ENCODE measurements at regions not wholly inside any gene's neighbourhood (a gene's known extent, or its start where the extent isn't known, plus 50 kb on each side); places are given as distances from the start of the nearest gene placed in this dataset.
A peak's percentile ranks its signal among the peaks of the same experiment; 100 is the strongest.
"Not testable (repeated sequence)": the region's sequence is repeated elsewhere in the genome, so short reads cannot be mapped to it uniquely, and the experiment has no call there.

DNA sequence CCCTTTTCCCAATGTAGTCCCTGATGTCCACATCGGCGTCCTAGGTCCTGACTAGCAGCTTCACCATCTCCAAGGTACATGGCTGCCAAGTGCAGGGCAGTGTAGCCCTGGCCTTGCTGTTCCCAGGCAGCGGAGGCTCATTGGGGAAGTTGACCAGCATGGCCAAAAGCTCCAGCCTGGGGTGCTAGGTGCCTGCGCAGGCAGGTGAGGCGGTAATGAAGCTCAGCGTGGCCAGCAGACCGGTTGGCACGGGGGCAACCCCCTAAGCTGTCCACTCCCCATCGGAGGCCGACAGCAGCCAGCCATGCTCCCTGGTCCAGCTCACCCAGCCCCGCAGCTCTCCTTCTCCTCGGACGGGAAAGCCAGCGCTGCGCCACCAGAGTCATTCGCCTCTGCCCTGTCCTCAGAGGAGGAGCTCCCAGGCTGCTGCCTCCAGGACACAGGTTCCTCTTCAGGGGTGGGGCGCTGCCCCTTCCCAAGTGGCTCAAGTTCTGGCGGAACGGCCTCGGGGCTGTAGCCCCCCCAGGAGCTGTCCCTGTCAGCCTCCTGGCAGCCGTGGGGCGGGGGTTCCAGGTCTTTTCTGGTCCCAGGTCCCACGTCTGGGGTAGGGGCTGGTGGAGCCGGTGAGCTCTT lies 1218.2 kb downstream of the FOXD4L5 start:
- Histone ChIP-seq H3K9me3 (no peaks in the 10 kb centered on the region), H3K36me3 (no peaks in the 10 kb centered on the region)
- TF ChIP-seq POLR2A (IDR thresholded peaks at IDR 0.05): no peak
- TF ChIP-seq, protein P1, sequence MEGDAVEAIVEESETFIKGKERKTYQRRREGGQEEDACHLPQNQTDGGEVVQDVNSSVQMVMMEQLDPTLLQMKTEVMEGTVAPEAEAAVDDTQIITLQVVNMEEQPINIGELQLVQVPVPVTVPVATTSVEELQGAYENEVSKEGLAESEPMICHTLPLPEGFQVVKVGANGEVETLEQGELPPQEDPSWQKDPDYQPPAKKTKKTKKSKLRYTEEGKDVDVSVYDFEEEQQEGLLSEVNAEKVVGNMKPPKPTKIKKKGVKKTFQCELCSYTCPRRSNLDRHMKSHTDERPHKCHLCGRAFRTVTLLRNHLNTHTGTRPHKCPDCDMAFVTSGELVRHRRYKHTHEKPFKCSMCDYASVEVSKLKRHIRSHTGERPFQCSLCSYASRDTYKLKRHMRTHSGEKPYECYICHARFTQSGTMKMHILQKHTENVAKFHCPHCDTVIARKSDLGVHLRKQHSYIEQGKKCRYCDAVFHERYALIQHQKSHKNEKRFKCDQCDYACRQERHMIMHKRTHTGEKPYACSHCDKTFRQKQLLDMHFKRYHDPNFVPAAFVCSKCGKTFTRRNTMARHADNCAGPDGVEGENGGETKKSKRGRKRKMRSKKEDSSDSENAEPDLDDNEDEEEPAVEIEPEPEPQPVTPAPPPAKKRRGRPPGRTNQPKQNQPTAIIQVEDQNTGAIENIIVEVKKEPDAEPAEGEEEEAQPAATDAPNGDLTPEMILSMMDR (IDR thresholded peaks at IDR 0.05): no peak

DNA sequence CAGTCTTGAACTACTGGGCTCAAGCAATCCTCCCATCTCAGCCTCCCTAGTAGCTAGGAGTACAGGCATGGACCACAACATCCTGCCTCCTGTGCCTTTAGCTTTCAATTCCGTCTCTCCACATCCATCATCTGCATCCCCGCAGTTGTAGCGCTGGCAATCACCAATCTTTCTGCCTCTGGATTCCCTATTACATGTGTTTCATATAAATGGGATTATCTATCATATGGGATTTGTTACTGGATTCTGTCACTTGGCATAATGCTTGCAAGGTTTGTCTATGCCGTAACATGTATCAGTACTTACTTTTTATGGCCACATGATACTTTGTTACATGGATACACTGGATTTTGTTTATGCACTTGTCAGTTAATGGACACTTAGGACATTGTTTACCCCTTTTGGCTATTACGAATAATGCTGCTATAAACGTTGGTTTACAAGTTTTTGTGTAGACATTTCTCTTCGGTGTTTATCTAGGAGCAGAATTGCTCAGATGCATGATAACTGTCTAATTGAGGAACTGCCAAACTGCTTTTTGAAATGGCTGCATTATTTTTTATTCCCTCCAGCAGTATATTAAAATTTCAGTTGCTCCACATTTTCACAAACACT lies 1223.9 kb downstream of the FOXD4L5 start:
- Histone ChIP-seq H3K27ac (no peak overlapping the region), H3K36me3 (no peaks in the 10 kb centered on the region), H3K4me3 (no peak overlapping the region), H3K9me3 (no peaks in the 10 kb centered on the region), H3K4me1 (no peaks in the 10 kb centered on the region), H3K27me3 (no peaks in the 10 kb centered on the region)
- no peak for TF ChIP-seq POLR2A (IDR thresholded peaks at IDR 0.05)
- TF ChIP-seq, protein P1 (IDR thresholded peaks at IDR 0.05): no peak
- no peak for DNase-seq

More for the DNA sequence above, 1218.2 kb downstream of the FOXD4L5 start:
- H3K4me3 ChIP-seq: no peak overlapping the region
- H3K27me3 ChIP-seq: no peaks in the 10 kb centered on the region
- no peak for DNase-seq
- H3K27ac ChIP-seq: no peak overlapping the region
- H3K4me1 ChIP-seq: no peaks in the 10 kb centered on the region

DNA sequence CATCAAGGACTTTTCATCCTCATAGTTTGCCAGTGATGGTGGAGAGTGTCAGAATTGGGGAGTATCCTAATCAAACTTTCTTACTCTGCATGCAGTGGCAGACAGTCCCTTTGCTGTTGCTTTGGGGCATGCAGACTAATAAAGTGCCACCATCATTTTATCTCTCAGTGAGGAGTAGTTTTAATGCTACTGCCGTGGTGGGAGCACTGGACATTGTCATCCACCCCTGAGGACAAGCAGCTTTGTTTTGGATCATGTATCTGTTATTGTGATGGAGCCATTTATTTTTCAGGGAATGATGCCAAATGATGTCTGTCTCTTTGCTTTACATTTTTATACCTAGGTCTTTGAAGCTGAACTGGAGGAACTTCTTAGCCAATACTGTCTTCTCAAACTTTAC lies 1226.9 kb downstream of the FOXD4L5 start:
- H3K27me3 ChIP-seq, H3K4me3 ChIP-seq, H3K4me1 ChIP-seq, H3K9me3 ChIP-seq, DNase-seq, H3K27ac ChIP-seq, H3K36me3 ChIP-seq: not testable (repeated sequence)

DNA sequence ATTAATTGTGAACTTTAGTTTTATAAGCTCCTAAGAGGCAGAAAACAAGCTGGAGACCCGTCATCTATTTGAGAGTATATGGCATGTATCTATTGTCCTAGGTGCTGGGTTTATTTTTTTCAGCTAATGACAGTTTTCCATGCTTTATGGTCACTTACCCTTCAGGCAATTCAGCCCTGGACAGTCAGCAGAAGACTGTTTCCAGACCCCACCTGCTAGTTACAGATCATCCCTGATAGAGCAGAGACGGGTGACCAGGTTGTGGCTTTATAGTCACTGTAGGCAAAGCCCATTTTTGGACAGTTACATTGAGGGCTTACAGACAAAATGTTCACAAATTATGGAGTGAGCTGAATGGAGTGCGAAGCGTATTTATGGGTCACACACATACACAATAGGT lies 1227.5 kb downstream of the FOXD4L5 start:
- H3K27me3 ChIP-seq: no peaks in the 10 kb centered on the region
- H3K36me3 ChIP-seq: no peaks in the 10 kb centered on the region
- H3K4me3 ChIP-seq: no peak overlapping the region
- H3K4me1 ChIP-seq: no peaks in the 10 kb centered on the region
- H3K9me3 ChIP-seq: no peaks in the 10 kb centered on the region
- no peak for DNase-seq
- no peak for TF ChIP-seq POLR2A (IDR thresholded peaks at IDR 0.05)
- TF ChIP-seq, protein P1 (IDR thresholded peaks at IDR 0.05): no peak
- no peak overlapping the region for H3K27ac ChIP-seq

DNA sequence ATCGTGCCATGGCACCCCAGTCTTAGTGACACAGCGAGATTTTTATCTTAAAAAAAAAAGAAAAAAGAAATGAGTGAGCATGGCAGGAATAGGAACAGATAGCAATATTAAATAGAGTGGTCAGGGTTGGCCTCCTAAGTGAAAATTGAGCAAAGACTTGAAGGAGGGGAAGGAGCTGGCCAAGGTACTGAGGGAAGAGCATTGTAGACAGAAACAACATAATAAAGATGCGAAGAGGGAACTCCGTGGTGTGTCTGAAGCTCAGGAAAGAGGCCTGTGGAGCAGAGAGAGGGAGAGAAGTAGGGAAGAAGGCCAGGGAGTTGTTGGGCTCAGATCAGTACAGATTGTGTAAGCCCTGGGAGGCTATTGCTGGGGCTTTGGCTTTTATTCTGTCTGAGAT lies 1256.1 kb downstream of the FOXD4L5 start:
- not testable (repeated sequence) for H3K36me3 ChIP-seq, H3K27me3 ChIP-seq, H3K9me3 ChIP-seq, H3K27ac ChIP-seq, H3K4me3 ChIP-seq, DNase-seq, H3K4me1 ChIP-seq

DNA sequence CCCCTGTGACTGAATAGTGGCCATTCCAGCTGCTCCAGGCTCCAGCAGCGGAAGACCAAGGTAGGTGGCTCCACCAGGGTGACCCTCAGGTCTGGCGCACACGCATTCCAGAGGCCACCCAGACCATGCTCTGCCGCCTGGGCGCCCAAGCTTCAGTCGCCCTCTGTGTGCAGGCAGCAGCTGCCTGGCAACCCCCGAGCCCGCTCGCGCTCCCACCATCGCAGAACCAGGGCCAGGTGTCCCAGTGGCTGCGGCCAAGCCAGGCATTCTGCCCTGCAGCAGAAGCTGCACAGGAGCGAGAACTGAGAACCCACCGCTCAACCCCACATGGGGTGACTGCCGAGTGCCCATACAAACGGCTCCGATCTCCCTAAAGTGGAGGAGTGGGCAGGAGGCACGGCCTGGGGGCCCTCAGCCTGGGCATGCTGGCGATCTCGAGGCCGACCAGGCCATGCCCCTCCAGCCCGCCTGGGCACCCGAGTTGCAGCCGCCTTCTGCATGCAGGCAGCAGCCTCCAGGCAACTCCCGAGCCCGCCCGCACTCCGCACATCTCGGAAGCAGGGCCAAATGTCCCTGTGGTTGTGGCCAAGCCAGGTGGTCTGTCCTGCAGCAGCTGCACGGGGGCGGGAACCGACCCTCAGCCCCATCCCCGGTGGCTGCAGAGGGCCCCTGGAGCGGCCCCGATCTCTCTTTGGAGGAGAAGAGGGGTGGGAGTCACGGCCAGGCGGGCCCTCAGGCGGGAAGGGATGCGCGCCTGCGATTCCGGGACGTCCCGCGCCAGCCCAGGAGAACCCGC lies 1264.1 kb downstream of the FOXD4L5 start:
- H3K4me1 ChIP-seq, H3K9me3 ChIP-seq, H3K36me3 ChIP-seq, H3K4me3 ChIP-seq, DNase-seq, H3K27me3 ChIP-seq, H3K27ac ChIP-seq: not testable (repeated sequence)

DNA sequence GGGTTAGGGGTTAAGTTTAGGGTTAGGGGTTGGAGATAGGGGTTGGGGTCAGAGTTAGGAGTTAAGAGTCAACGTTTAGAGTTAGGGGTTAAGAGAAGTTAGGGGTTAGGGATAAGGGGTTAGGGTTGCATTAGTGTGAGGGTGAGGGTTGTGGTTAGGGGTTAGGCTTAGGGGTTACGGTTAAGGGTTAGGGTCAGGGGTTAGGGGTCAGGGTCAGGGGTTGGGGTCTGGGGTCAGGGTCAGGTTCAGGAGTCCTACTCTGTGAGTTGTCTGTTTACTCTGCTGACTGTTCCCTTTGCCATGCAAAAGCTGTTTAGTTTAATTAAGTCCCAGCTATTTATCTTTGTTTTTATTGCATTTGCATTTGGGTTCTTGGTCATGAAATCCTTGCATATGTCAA lies 1267.3 kb downstream of the FOXD4L5 start:
- H3K36me3 ChIP-seq, DNase-seq: not testable (repeated sequence)

DNA sequence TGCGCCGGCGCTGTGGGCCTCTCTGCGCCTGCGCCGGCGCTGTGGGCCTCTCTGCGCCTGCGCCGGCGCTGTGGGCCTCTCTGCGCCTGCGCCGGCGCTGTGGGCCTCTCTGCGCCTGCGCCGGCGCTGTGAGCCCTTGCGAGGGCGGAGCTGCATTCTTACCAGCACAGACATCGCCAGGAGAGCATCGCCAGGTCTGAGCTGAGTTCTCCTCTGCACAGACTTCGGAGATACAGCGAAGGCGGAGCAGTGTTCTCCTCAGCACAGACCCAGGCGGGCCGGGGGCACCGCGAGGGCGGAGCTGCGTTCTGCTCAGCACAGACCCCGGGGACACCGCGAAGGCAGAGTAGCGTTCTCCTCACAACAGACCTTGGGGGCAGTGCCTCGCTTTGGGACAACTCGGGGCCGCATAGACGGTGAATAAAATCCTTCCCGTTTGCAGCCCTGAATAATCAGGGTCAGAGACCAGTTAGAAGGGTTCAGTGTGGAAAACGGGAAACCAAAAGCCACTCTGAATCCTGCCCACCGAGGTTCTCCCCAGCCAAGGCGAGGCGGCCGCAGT lies 1268.1 kb downstream of the FOXD4L5 start:
- not testable (repeated sequence) for H3K4me1 ChIP-seq, H3K27ac ChIP-seq, DNase-seq, H3K9me3 ChIP-seq, H3K27me3 ChIP-seq, H3K36me3 ChIP-seq
- peak overlapping the region in 2 of 4 donors; percentile 24 for H3K4me3 ChIP-seq

More for the DNA sequence above, 1267.3 kb downstream of the FOXD4L5 start:
- not testable (repeated sequence) for H3K27me3 ChIP-seq, H3K9me3 ChIP-seq, H3K4me3 ChIP-seq, H3K27ac ChIP-seq, H3K4me1 ChIP-seq

DNA sequence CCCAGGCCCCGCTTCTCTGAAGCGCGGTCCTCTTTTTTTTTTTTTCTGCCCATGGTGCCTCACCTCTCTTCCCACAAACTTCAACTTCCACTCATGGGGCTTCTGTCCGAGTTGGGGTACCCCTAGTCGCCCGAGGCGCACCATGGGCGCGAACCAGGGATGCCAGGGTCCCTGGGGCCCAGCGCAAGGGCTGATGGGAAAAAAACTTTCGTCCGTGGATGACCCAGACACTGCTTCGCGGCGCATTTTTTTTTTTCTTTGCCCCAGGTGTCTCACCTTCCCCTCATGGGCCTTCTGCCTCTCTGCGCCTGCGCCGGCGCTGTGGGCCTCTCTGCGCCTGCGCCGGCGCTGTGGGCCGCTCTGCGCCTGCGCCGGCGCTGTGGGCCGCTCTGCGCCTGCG lies 1268.8 kb downstream of the FOXD4L5 start:
- H3K4me3 ChIP-seq: peak overlapping the region in 1 of 4 donors; percentile 30

More for the DNA sequence above, 1268.8 kb downstream of the FOXD4L5 start:
- H3K27me3 ChIP-seq, H3K9me3 ChIP-seq, H3K4me1 ChIP-seq, H3K36me3 ChIP-seq, DNase-seq, H3K27ac ChIP-seq: not testable (repeated sequence)
